OCI-LY1 (cell line): ENCODE measurements at regions not wholly inside any gene's neighbourhood (a gene's known extent, or its start where the extent isn't known, plus 50 kb on each side); places are given as distances from the start of the nearest gene placed in this dataset.

ENCODE experiments used
- H2AFZ ChIP-seq: fragments of 200-600 bp; sonication (generic), shearing (Covaris generic); 2 replicates; pipeline ENCODE4 v1.6.0; 2014; ENCODE audit warnings: antibody characterized with exemption, mild to moderate bottlenecking, low read length
- H3F3A ChIP-seq: fragments of 200-600 bp; sonication (generic), shearing (Covaris generic); 2 replicates; pipeline ENCODE4 v1.6.0; 2014; ENCODE audit warnings: mild to moderate bottlenecking, antibody characterized with exemption, low read length, moderate library complexity; ENCODE audit not compliant: insufficient read depth
- H3K27ac ChIP-seq: fragments of 200-600 bp; sonication (generic); 2 replicates; pipeline ENCODE4 v1.5.1; 2014; ENCODE audit warnings: low read length, mixed run types, mild to moderate bottlenecking, low read depth; ENCODE audit not compliant: poor library complexity, severe bottlenecking
- H3K27me3 ChIP-seq: fragments of 200-600 bp; sonication (generic); 2 replicates; pipeline ENCODE4 v1.6.0; 2014; ENCODE audit warnings: antibody characterized with exemption, mild to moderate bottlenecking, low read length, moderate library complexity; ENCODE audit not compliant: insufficient read depth
- H3K36me3 ChIP-seq: fragments of 200-600 bp; sonication (generic); 2 replicates; pipeline ENCODE4 v1.6.1; 2014; ENCODE audit warnings: mild to moderate bottlenecking, antibody characterized with exemption, low read length, moderate library complexity, mixed read lengths; ENCODE audit not compliant: insufficient read depth
- H3K4me1 ChIP-seq: fragments of 200-600 bp; sonication (generic); 2 replicates; pipeline ENCODE4 v1.5.1; 2014; ENCODE audit warnings: mild to moderate bottlenecking, low read length, moderate library complexity; ENCODE audit not compliant: insufficient read depth, severe bottlenecking
- H3K4me2 ChIP-seq: fragments of 200-600 bp; sonication (generic), shearing (Covaris generic); 2 replicates; pipeline ENCODE4 v1.6.1; 2014; ENCODE audit warnings: low read length
- H3K4me3 ChIP-seq: fragments of 200-600 bp; sonication (generic); 2 replicates; pipeline ENCODE4 v1.5.1; 2014; ENCODE audit warnings: low read length, low read depth, mild to moderate bottlenecking, mixed read lengths; ENCODE audit not compliant: poor library complexity, severe bottlenecking
- H3K79me2 ChIP-seq: fragments of 200-600 bp; shearing (Covaris generic); 2 replicates; pipeline ENCODE4 v1.6.1; 2016; ENCODE audit warnings: mixed run types, low read length, mixed read lengths; ENCODE audit not compliant: insufficient read depth
- H3K9ac ChIP-seq: fragments of 200-600 bp; sonication (generic), shearing (Covaris generic); 2 replicates; pipeline ENCODE4 v1.6.1; 2014; ENCODE audit warnings: mild to moderate bottlenecking, low read length, mixed read lengths
- H3K9me2 ChIP-seq: fragments of 200-600 bp; sonication (generic), shearing (Covaris generic); 2 replicates; pipeline ENCODE4 v1.6.1; 2014; ENCODE audit warnings: low read depth, mild to moderate bottlenecking, low read length, mixed read lengths
- H3K9me3 ChIP-seq: fragments of 200-600 bp; shearing (Covaris generic); 2 replicates; pipeline ENCODE4 v1.6.1; 2014; ENCODE audit warnings: low read length, mixed read lengths
- H4K20me1 ChIP-seq: fragments of 200-600 bp; sonication (generic), shearing (Covaris generic); 2 replicates; pipeline ENCODE4 v1.6.0; 2016; ENCODE audit warnings: mild to moderate bottlenecking, low read length; ENCODE audit not compliant: insufficient read depth
- EZH2 ChIP-seq: fragments of 200-600 bp; sonication (generic), shearing (Covaris generic); IDR thresholded peaks from 2 replicates; pipeline ENCODE4 v1.8.0; 2017; ENCODE audit warnings: borderline replicate concordance, mixed run types, mild to moderate bottlenecking, antibody characterized with exemption, low read length, moderate library complexity, mixed read lengths
- TF ChIP-seq, protein P1 (sequence below): fragments of 200-600 bp; sonication (generic), shearing (Covaris generic); IDR thresholded peaks from 2 replicates; pipeline ENCODE4 v1.5.1; 2017; ENCODE audit warnings: mild to moderate bottlenecking, antibody characterized with exemption, low read length, moderate library complexity, mixed read lengths

DNA sequence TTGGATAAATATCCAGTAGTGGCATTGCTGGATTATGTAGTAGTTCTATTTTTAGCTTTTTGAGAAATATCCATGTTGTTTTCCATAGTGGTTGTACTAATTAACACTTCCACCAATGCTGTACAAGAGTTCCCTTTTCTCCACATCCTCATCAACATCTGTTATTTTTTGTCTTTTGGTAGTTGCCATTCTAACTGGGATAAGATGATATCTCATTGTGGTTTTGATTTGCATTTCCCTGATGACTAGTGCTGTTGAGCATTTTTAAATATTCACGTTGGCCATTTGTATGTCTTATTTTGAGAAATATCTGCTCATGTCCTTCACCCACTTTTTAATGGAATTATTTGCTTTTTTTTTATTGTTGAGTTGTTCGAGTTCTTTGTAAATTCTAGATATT, 183.9 kb downstream of the PTPRU start:
- no peak overlapping the region for H3K9ac ChIP-seq
- H3K9me2 ChIP-seq = no peaks in the 10 kb centered on the region
- H3K4me3 ChIP-seq = no peak overlapping the region
- H3K4me1 ChIP-seq = no peaks in the 10 kb centered on the region
- no peak overlapping the region for H3K27ac ChIP-seq
- no peak overlapping the region for H2AFZ ChIP-seq
- H3K27me3 ChIP-seq = no peaks in the 10 kb centered on the region; the same call in 1 of the 2 replicates
- H3F3A ChIP-seq = no peaks in the 10 kb centered on the region
- no peaks in the 10 kb centered on the region for H3K79me2 ChIP-seq
- TF ChIP-seq EZH2 = no peak
- TF ChIP-seq, protein P1, sequence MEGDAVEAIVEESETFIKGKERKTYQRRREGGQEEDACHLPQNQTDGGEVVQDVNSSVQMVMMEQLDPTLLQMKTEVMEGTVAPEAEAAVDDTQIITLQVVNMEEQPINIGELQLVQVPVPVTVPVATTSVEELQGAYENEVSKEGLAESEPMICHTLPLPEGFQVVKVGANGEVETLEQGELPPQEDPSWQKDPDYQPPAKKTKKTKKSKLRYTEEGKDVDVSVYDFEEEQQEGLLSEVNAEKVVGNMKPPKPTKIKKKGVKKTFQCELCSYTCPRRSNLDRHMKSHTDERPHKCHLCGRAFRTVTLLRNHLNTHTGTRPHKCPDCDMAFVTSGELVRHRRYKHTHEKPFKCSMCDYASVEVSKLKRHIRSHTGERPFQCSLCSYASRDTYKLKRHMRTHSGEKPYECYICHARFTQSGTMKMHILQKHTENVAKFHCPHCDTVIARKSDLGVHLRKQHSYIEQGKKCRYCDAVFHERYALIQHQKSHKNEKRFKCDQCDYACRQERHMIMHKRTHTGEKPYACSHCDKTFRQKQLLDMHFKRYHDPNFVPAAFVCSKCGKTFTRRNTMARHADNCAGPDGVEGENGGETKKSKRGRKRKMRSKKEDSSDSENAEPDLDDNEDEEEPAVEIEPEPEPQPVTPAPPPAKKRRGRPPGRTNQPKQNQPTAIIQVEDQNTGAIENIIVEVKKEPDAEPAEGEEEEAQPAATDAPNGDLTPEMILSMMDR = no peak
- H3K4me2 ChIP-seq = no peak overlapping the region
- peaks cover 4% of the 10 kb centered on the region; the same call in 1 of the 2 replicates for H3K9me3 ChIP-seq
- no peaks in the 10 kb centered on the region for H4K20me1 ChIP-seq
- H3K36me3 ChIP-seq = no peaks in the 10 kb centered on the region

DNA sequence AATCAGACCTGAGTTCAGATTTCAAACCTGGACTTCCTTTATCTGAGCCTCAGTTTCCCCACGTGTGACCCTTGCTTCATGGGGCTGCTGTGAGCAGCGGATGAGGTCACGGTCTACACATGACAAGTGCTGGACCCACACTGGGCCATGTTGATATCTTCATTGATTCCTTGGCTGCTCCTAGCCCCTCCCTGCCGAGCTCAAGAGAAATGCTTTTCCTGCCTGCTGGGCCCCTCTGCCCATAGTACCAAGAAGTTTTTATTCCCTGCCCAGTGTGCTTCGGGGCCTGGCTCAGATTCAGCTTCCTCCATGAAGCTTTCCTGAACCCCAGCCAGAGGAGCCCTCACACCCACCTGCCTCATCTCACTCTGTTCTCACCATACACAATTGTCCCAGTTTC, 181.6 kb downstream of the PTPRU start:
- no peak overlapping the region for H3K9ac ChIP-seq
- H3K27ac ChIP-seq = no peak overlapping the region
- no peaks in the 10 kb centered on the region; the same call in 1 of the 2 replicates for H3K27me3 ChIP-seq
- no peaks in the 10 kb centered on the region for H3K79me2 ChIP-seq
- H4K20me1 ChIP-seq = no peaks in the 10 kb centered on the region
- H3K4me1 ChIP-seq = no peaks in the 10 kb centered on the region
- no peaks in the 10 kb centered on the region for H3K9me2 ChIP-seq
- H3K9me3 ChIP-seq = peaks cover 4% of the 10 kb centered on the region; the same call in 1 of the 2 replicates
- H3K4me3 ChIP-seq = no peak overlapping the region
- H3F3A ChIP-seq = no peaks in the 10 kb centered on the region
- no peaks in the 10 kb centered on the region for H3K36me3 ChIP-seq
- no peak overlapping the region for H2AFZ ChIP-seq
- no peak for TF ChIP-seq EZH2
- TF ChIP-seq, protein P1 = no peak
- H3K4me2 ChIP-seq = no peak overlapping the region

DNA sequence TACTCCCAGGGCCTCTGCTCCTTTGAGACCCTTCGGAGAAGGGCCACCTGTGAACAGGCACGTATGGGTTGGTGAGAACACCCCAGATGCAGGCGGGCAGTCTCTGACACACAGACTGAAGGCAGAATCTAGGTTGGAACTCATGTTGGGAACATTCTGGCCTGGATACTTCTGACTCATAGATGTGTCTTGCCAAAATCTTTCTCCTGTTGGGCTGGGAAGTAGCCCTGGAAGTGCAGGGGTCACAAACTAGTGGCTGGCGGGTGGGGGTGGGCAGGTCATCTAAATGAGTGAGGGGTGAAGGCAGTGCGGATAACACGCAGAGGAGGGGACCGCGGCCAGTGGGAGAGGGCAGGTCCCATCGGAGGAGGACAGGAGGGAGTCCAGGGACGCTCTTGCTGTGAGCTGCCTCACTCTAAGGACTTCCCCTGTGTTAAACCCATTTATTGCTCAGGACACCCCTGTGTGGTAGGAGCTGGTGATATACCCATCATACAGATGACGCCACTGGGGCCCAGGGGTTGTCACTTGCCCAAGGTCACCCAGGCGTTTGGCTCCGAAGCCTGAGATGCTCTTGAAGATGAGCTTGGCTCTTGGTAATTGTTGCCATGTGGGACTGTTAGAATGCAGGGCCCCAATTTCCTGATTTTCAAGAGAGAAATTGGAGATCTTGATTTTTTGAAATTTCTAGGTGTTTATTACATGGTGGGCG, 181.0 kb downstream of the PTPRU start:
- Histone ChIP-seq H3K4me1 (no peaks in the 10 kb centered on the region), H3K4me2 (no peak overlapping the region), H4K20me1 (no peaks in the 10 kb centered on the region), H3K27me3 (no peaks in the 10 kb centered on the region), H2AFZ (no peak overlapping the region), H3K9me3 (peaks cover 4% of the 10 kb centered on the region; the same call in 1 of the 2 replicates), H3K79me2 (no peaks in the 10 kb centered on the region), H3K36me3 (no peaks in the 10 kb centered on the region), H3K27ac (no peak overlapping the region), H3K4me3 (no peak overlapping the region), H3F3A (no peaks in the 10 kb centered on the region), H3K9me2 (no peaks in the 10 kb centered on the region), H3K9ac (no peak overlapping the region)
- TF ChIP-seq, protein P1 = no peak
- TF ChIP-seq EZH2 = no peak
